HepG2 (cell line): ENCODE measurements at regions not wholly inside any gene's neighbourhood (a gene's known extent, or its start where the extent isn't known, plus 50 kb on each side); places are given as distances from the start of the nearest gene placed in this dataset.

ENCODE experiments used
- ATAC-seq: fragments of 200-7000 bp; cut with Tn5 transposase; 3 replicates; pipeline ENCODE4 v1.9.1; 2020; ENCODE audit warnings: mild to moderate bottlenecking, moderate library complexity
- BruUV-seq: library from RNA; stranded (reverse); fragments of 400-500 nt; replicated peaks from 2 replicates; lab custom pipeline; 2021; lab: Mats Ljungman, UMichigan
- CTCF ChIA-PET: fragments of 300-600 bp; formaldehyde crosslinking; extraction: SDS; loops from one replicate; lab custom pipeline; 2021; ENCODE audit warnings: low total read pairs, inconsistent platforms, low intra/inter-chr PET ratio; lab: Yijun Ruan, JAX
- POLR2A ChIA-PET: fragments of 350-600 bp; sonication (Branson Sonifier 250); formaldehyde crosslinking; loops from one replicate; lab custom pipeline; 2020; ENCODE audit warnings: antibody characterized with exemption, inconsistent platforms; lab: Yijun Ruan, JAX
- DNase-seq: peaks from one replicate; pipeline ENCODE4 v3.0.0-alpha.2; 2015; ENCODE audit warnings: low spot score
- FAIRE-seq: peaks from 3 replicates; lab custom pipeline; 2011; peaks lifted over from hg19 to GRCh38; lab: Jason Lieb, UNC
- H2AFZ ChIP-seq: one replicate; pipeline ENCODE4 v1.6.1; 2011; ENCODE audit warnings: low read length, inconsistent platforms
- H3K27ac ChIP-seq: fragments of 300-600 bp; 3 replicates; pipeline ENCODE4 v1.8.0; 2011; ENCODE audit warnings: mixed run types, mild to moderate bottlenecking, mixed read lengths, low read length, inconsistent platforms; ENCODE audit not compliant: insufficient read depth; ENCODE audit errors: extremely low read length
- H3K27me3 ChIP-seq, 2 experiments: fragments of 200-600 bp in 1 of 2; 2 replicates in 1 of 2; 3 replicates in 1 of 2; pipeline versions ENCODE4 v1.6.0 to v1.8.0; 2011; ENCODE audit warnings: low read length in 2 of 2, mild to moderate bottlenecking in 2 of 2, moderate library complexity in 2 of 2, inconsistent platforms in 1 of 2; ENCODE audit not compliant: insufficient read depth in 2 of 2, control insufficient read depth in 1 of 2
- H3K36me3 ChIP-seq, 2 experiments: fragments of 200-600 bp in 1 of 2; replicated peaks in 1 of 2; 2 replicates in 1 of 2; 3 replicates in 1 of 2; pipeline versions ENCODE4 v1.5.1 to v1.8.0; 2011; ENCODE audit warnings: low read length in 2 of 2, inconsistent platforms in 1 of 2; ENCODE audit not compliant: insufficient read depth in 2 of 2, control insufficient read depth in 1 of 2
- H3K4me1 ChIP-seq: 2 replicates; pipeline ENCODE4 v1.5.1; 2012; ENCODE audit warnings: low read length, inconsistent platforms; ENCODE audit not compliant: insufficient read depth
- H3K4me2 ChIP-seq: 2 replicates; pipeline ENCODE4 v1.6.0; 2011; ENCODE audit warnings: low read depth, low read length, inconsistent platforms
- H3K4me3 ChIP-seq, 3 experiments: fragments of 200-600 bp in 1 of 3; sonication (generic), shearing (Covaris generic) in 1 of 3; replicated peaks in 1 of 3; 2 replicates each; pipeline ENCODE4 v1.5.1; 2011 to 2016; ENCODE audit warnings: low read length in 3 of 3, inconsistent platforms in 2 of 3, low read depth in 2 of 3, mild to moderate bottlenecking in 2 of 3, control low read depth in 1 of 3, mixed read lengths in 1 of 3; ENCODE audit not compliant: insufficient read depth in 1 of 3
- H3K79me2 ChIP-seq: one replicate; pipeline ENCODE4 v1.6.1; 2011; ENCODE audit warnings: low read length, inconsistent platforms; ENCODE audit not compliant: insufficient read depth
- H3K9ac ChIP-seq: 2 replicates; pipeline ENCODE4 v1.6.0; 2011; ENCODE audit warnings: mild to moderate bottlenecking, low read depth, low read length, inconsistent platforms; ENCODE audit not compliant: insufficient read depth
- H3K9me3 ChIP-seq: 2 replicates; pipeline ENCODE4 v1.5.1; 2012; ENCODE audit warnings: mild to moderate bottlenecking, low read length
- H4K20me1 ChIP-seq: 2 replicates; pipeline ENCODE4 v1.6.0; 2011; ENCODE audit warnings: inconsistent platforms, mild to moderate bottlenecking, low read length, moderate library complexity; ENCODE audit not compliant: insufficient read depth
- AGO2 ChIP-seq: fragments of 200-400 bp; formaldehyde crosslinking; optimal IDR thresholded peaks from 2 replicates; pipeline ENCODE3; 2017; ENCODE audit warnings: mild to moderate bottlenecking, low read depth, low read length, moderate library complexity
- CHD4 ChIP-seq: fragments of 200-600 bp; sonication (generic); IDR thresholded peaks from 2 replicates; pipeline ENCODE4 v1.7.0; 2017; ENCODE audit warnings: mild to moderate bottlenecking, low read length, borderline replicate concordance
- CREM ChIP-seq, 2 experiments: sonication (generic) in 1 of 2; formaldehyde crosslinking in 1 of 2; IDR thresholded peaks; 2 replicates each; pipeline versions ENCODE4 v1.4.0 to v1.6.1; 2016 to 2020; ENCODE audit warnings: antibody characterized with exemption in 1 of 2, mild to moderate bottlenecking in 1 of 2, missing genetic modification reagents in 1 of 2
- MAFF ChIP-seq: IDR thresholded peaks from 2 replicates; pipeline ENCODE4 v1.6.1; 2011; ENCODE audit warnings: low read depth, low read length, improper control_type of control experiment
- SETDB1 ChIP-seq: sonication (generic); formaldehyde crosslinking; IDR thresholded peaks from 2 replicates; pipeline ENCODE4 v1.5.1; 2020; ENCODE audit warnings: missing genetic modification reagents, mild to moderate bottlenecking, borderline replicate concordance
- ZBTB20 ChIP-seq: sonication (generic); formaldehyde crosslinking; IDR thresholded peaks from 2 replicates; pipeline ENCODE4 v1.8.1; 2023; ENCODE audit warnings: missing genetic modification reagents, low read depth, mild to moderate bottlenecking, borderline replicate concordance
- ZC3H13 ChIP-seq: sonication (generic); formaldehyde crosslinking; IDR thresholded peaks from 2 replicates; pipeline ENCODE4 v1.8.1; 2023; ENCODE audit warnings: mild to moderate bottlenecking, missing genetic modification reagents, moderate library complexity
- ZFP1 ChIP-seq: IDR thresholded peaks from 2 replicates; pipeline ENCODE4 v1.6.1; 2016
- ZFYVE20 ChIP-seq: sonication (generic); formaldehyde crosslinking; IDR thresholded peaks from 2 replicates; pipeline ENCODE4 v1.8.0; 2023; ENCODE audit warnings: low read depth, mild to moderate bottlenecking, moderate library complexity, missing genetic modification reagents, borderline replicate concordance
- ZNF235 ChIP-seq: sonication (generic); formaldehyde crosslinking; IDR thresholded peaks from 2 replicates; pipeline ENCODE4 v1.8.1; 2023; ENCODE audit warnings: mild to moderate bottlenecking, missing genetic modification reagents, borderline replicate concordance
- ZNF331 ChIP-seq: sonication (generic); formaldehyde crosslinking; IDR thresholded peaks from 2 replicates; pipeline ENCODE4 v1.4.0; 2020; ENCODE audit warnings: missing genetic modification reagents
- ZNF354B ChIP-seq: sonication (generic); formaldehyde crosslinking; IDR thresholded peaks from 2 replicates; pipeline ENCODE4 v1.8.0; 2022; ENCODE audit warnings: mild to moderate bottlenecking, missing genetic modification reagents
- ZNF501 ChIP-seq: sonication (generic); formaldehyde crosslinking; IDR thresholded peaks from 2 replicates; pipeline ENCODE4 v1.5.1; 2020; ENCODE audit warnings: mild to moderate bottlenecking, moderate library complexity, missing genetic modification reagents
- ZNF569 ChIP-seq: sonication (generic); formaldehyde crosslinking; IDR thresholded peaks from 2 replicates; pipeline ENCODE4 v1.5.0; 2020; ENCODE audit warnings: mild to moderate bottlenecking, missing genetic modification reagents, moderate library complexity, borderline replicate concordance
- ZNF747 ChIP-seq: sonication (generic); formaldehyde crosslinking; IDR thresholded peaks from 2 replicates; pipeline ENCODE4 v1.8.1; 2023; ENCODE audit warnings: missing genetic modification reagents, mild to moderate bottlenecking, borderline replicate concordance
- ZNF772 ChIP-seq: sonication (generic); formaldehyde crosslinking; IDR thresholded peaks from 2 replicates; pipeline ENCODE4 v1.5.0; 2020; ENCODE audit warnings: mild to moderate bottlenecking, missing genetic modification reagents
- WGBS: methylation state at CpG from one replicate; pipeline ENCODE4 v1.1.6; 2017; ENCODE audit warnings: low lambda C conversion rate; 5-methylcytosine and 5-hydroxymethylcytosine counted together
- in situ Hi-C: cut with HindIII; loops from 2 replicates; pipeline ENCODE4 v1.10.0; 2017; ENCODE audit warnings: low pct_unique_long_range_greater_than_20kb; ENCODE audit not compliant: extremely low pct_ligation_motif_present
- intact Hi-C: fragments of 100-400 bp; cut with micrococcal nuclease; formaldehyde crosslinking; loops from one replicate; pipeline ENCODE4 v1.10.0; 2022; ENCODE audit not compliant: unreplicated experiment
- TF ChIP-seq, protein P1 (sequence below): sonication (generic); formaldehyde crosslinking; IDR thresholded peaks from 2 replicates; pipeline ENCODE4 v1.4.0; 2020; ENCODE audit warnings: low read depth, missing genetic modification reagents
- TF ChIP-seq, protein P2 (sequence below): sonication (generic); formaldehyde crosslinking; IDR thresholded peaks from 2 replicates; pipeline ENCODE4 v1.8.1; 2023; ENCODE audit warnings: mild to moderate bottlenecking, moderate library complexity, missing genetic modification reagents

DNA sequence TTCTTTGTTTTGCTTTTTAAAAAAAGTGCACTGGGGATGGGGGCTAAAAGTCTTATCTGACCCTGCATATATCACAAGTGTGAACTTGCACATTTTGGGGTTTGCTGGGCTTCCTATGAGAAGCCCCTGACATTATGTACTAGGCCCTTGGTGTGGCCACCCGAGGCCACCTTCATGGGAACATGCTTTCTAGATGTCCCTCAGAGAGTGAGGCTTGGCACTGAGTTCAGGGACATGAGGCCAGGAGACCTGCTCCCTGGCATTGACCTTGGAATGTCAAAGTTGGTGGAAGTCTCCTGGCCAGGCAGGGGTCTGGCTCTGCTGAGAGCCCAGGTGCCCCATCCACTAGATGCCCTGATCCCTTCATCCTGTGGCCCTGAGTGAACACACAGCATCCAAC, 536.2 kb downstream of the TCERG1L start:
- Histone ChIP-seq H3K79me2 (no peaks in the 10 kb centered on the region), H3K9me3 (no peaks in the 10 kb centered on the region), H3K27me3 (peaks cover 3 to 31% of the 10 kb centered on the region in 2 experiments; a peak in 4 of 5 replicates), H2AFZ (no peak overlapping the region)
- intact Hi-C loops: no loop called here
- no peak for DNase-seq
- TF ChIP-seq ZFP1 (no peak), CHD4 (no peak), SETDB1 (CRISPR knock-in tag) (no peak), ZNF569 (no peak), ZC3H13 (CRISPR knock-in tag) (no peak), ZNF747 (CRISPR knock-in tag) (no peak), ZFYVE20 (no peak), ZNF501 (CRISPR knock-in tag) (no peak), ZNF354B (CRISPR knock-in tag) (no peak), AGO2 (no peak), ZBTB20 (CRISPR knock-in tag) (no peak), MAFF (no peak), ZNF772 (CRISPR knock-in tag) (no peak), ZNF235 (CRISPR knock-in tag) (no peak), ZNF331 (CRISPR knock-in tag) (no peak), CREM (IDR thresholded peaks at IDR 0.05) (no peak), CREM (CRISPR knock-in tag; IDR thresholded peaks at IDR 0.05) (no peak)
- TF ChIP-seq, protein P1, sequence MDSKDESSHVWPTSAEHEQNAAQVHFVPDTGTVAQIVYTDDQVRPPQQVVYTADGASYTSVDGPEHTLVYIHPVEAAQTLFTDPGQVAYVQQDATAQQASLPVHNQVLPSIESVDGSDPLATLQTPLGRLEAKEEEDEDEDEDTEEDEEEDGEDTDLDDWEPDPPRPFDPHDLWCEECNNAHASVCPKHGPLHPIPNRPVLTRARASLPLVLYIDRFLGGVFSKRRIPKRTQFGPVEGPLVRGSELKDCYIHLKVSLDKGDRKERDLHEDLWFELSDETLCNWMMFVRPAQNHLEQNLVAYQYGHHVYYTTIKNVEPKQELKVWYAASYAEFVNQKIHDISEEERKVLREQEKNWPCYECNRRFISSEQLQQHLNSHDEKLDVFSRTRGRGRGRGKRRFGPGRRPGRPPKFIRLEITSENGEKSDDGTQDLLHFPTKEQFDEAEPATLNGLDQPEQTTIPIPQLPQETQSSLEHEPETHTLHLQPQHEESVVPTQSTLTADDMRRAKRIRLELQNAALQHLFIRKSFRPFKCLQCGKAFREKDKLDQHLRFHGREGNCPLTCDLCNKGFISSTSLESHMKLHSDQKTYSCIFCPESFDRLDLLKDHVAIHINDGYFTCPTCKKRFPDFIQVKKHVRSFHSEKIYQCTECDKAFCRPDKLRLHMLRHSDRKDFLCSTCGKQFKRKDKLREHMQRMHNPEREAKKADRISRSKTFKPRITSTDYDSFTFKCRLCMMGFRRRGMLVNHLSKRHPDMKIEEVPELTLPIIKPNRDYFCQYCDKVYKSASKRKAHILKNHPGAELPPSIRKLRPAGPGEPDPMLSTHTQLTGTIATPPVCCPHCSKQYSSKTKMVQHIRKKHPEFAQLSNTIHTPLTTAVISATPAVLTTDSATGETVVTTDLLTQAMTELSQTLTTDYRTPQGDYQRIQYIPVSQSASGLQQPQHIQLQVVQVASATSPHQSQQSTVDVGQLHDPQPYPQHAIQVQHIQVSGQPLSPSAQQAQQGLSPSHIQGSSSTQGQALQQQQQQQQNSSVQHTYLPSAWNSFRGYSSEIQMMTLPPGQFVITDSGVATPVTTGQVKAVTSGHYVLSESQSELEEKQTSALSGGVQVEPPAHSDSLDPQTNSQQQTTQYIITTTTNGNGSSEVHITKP: no peak
- TF ChIP-seq, protein P2, sequence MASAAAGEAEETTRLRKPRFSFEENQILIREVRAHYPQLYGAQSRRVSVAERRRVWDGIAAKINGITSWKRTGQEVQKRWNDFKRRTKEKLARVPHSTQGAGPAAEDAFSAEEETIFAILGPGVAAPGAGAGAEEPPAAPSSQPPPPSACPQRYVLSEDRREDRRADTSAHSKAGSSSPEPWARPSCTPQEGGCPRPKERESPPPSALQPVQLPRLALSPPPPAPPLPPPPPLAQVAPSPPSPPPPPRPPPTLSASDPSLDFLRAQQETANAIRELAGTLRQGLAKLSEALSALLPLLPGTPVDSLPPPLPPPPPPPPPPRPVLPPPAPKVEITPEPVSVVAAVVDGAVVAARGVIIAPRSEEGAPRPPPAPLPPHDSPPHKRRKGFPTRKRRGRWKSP (CRISPR knock-in tag): no peak
- TF ChIP-seq, all 625 proteins: peak for 0
- ATAC-seq (no peak), FAIRE-seq (no peak)
- in situ Hi-C loops: no loop called here
- H3K4me2 ChIP-seq: no peak overlapping the region
- no peaks in the 10 kb centered on the region for H3K36me3 ChIP-seq
- H4K20me1 ChIP-seq: no peaks in the 10 kb centered on the region
- no peak overlapping the region for H3K4me3 ChIP-seq
- BruUV-seq: no TSS peak
- H3K9ac ChIP-seq: no peak overlapping the region
- no CpG with 5 or more reads among the region's 1 CpG for WGBS
- POLR2A ChIA-PET: no interaction called here
- CTCF ChIA-PET: no interaction called here
- no peak overlapping the region for H3K27ac ChIP-seq
- no peaks in the 10 kb centered on the region for H3K4me1 ChIP-seq
